GM21515 (cell line): ENCODE measurements at regions not wholly inside any gene's neighbourhood (a gene's known extent, or its start where the extent isn't known, plus 50 kb on each side); places are given as distances from the start of the nearest gene placed in this dataset.

ENCODE experiments used
- ATAC-seq: cut with Tn5 transposase; IDR thresholded peaks from one replicate; pipeline ENCODE4 v1.9.1; 2021; ENCODE audit not compliant: unreplicated experiment

DNA sequence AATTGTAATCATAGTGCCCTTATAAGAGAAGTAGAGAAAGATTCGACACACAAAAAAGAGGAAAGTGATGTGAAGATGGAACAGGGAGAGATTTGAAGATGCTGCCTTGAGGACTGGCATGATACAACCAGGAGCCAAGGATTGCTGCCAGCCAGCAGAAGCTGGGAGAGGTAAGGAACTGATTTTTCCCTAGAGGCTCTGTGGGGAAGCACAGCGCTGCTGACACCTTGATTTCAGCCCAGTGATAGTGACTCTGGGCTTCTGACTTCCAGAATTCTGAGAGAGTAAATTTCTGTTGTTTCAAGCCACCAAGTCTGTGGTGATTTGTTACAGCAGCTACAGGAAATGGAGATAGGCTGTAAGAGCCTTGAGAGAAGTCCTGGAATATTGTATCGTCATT, 98.2 kb downstream of the RAB11FIP2 start:
- ATAC-seq: no peak

GRCh38 chr10:117950408-117950807, 96.3 kb downstream of the RAB11FIP2 start:
- no peak for ATAC-seq
